WTC11 (cell line): ENCODE measurements at regions not wholly inside any gene's neighbourhood (a gene's known extent, or its start where the extent isn't known, plus 50 kb on each side); places are given as distances from the start of the nearest gene placed in this dataset.

Source experiments
- ATAC-seq: fragments of 200-7000 bp; cut with Tn5 transposase; 2 replicates; pipeline ENCODE4 v1.10.0; 2021; ENCODE audit warnings: mild to moderate bottlenecking, moderate library complexity
- CTCF ChIA-PET: fragments of 300-600 bp; sonication (Branson Sonifier 250); formaldehyde crosslinking; loops from one replicate; lab custom pipeline; 2021; ENCODE audit warnings: antibody characterized with exemption; lab: Charles Lee
- POLR2A ChIA-PET: fragments of 350-600 bp; sonication (Branson Sonifier 250); formaldehyde crosslinking; loops from one replicate; lab custom pipeline; 2021; ENCODE audit warnings: antibody characterized with exemption; lab: Charles Lee
- DNase-seq: peaks from one replicate; pipeline ENCODE4 v3.0.0; 2021; ENCODE audit warnings: low spot score
- H3K27ac Mint-ChIP-seq: 2 replicates; pipeline ENCODE4 v1.8.0; 2021; ENCODE audit warnings: mixed read lengths
- H3K27me3 Mint-ChIP-seq: 2 replicates; pipeline ENCODE4 v1.8.0; 2021; ENCODE audit warnings: low read depth, mild to moderate bottlenecking, moderate library complexity, mixed read lengths
- H3K36me3 Mint-ChIP-seq: 2 replicates; pipeline ENCODE4 v1.8.0; 2021; ENCODE audit warnings: mixed read lengths
- H3K4me1 Mint-ChIP-seq: 2 replicates; pipeline ENCODE4 v1.8.0; 2022; ENCODE audit warnings: mixed read lengths
- H3K4me3 Mint-ChIP-seq: 2 replicates; pipeline ENCODE4 v1.8.0; 2021; ENCODE audit warnings: mild to moderate bottlenecking, moderate library complexity, mixed read lengths
- H3K9me3 Mint-ChIP-seq: 2 replicates; pipeline ENCODE4 v1.8.0; 2021; ENCODE audit warnings: mixed read lengths
- AR ChIP-seq: fragments of 250-450 bp; sonication (Bioruptor Pico); IDR thresholded peaks from 2 replicates; pipeline ENCODE4 v1.9.0; 2021; ENCODE audit warnings: mild to moderate bottlenecking
- ATF6 ChIP-seq: sonication (generic); formaldehyde crosslinking; IDR thresholded peaks from 2 replicates; pipeline ENCODE4 v1.8.1; 2023; ENCODE audit warnings: mild to moderate bottlenecking, missing genetic modification reagents
- CREB1 ChIP-seq: sonication (generic); formaldehyde crosslinking; IDR thresholded peaks from 2 replicates; pipeline ENCODE4 v1.8.0; 2023; ENCODE audit warnings: mild to moderate bottlenecking, missing genetic modification reagents
- EMX1 ChIP-seq: fragments of 250-450 bp; sonication (Bioruptor Pico); IDR thresholded peaks from 2 replicates; pipeline ENCODE4 v1.8.0; 2021; ENCODE audit warnings: mild to moderate bottlenecking
- ERG ChIP-seq: fragments of 250-450 bp; sonication (Bioruptor Pico); IDR thresholded peaks from 2 replicates; pipeline ENCODE4 v1.8.0; 2021; ENCODE audit warnings: mild to moderate bottlenecking
- GABPB1 ChIP-seq: sonication (generic); formaldehyde crosslinking; IDR thresholded peaks from 2 replicates; pipeline ENCODE4 v1.8.1; 2023; ENCODE audit warnings: mild to moderate bottlenecking, missing genetic modification reagents
- HMGXB4 ChIP-seq: sonication (generic); formaldehyde crosslinking; IDR thresholded peaks from 2 replicates; pipeline ENCODE4 v1.8.1; 2023; ENCODE audit warnings: mild to moderate bottlenecking, moderate library complexity, missing genetic modification reagents
- JAZF1 ChIP-seq: fragments of 250-450 bp; sonication (Bioruptor Pico); IDR thresholded peaks from 2 replicates; pipeline ENCODE4 v1.9.0; 2021; ENCODE audit warnings: moderate library complexity, mild to moderate bottlenecking, inconsistent platforms
- JUN ChIP-seq: sonication (generic); formaldehyde crosslinking; IDR thresholded peaks from 2 replicates; pipeline ENCODE4 v1.8.0; 2023; ENCODE audit warnings: mild to moderate bottlenecking, missing genetic modification reagents
- MAX ChIP-seq: sonication (generic); formaldehyde crosslinking; IDR thresholded peaks from 2 replicates; pipeline ENCODE4 v1.8.0; 2022; ENCODE audit warnings: mild to moderate bottlenecking, missing genetic modification reagents
- MLX ChIP-seq: sonication (generic); formaldehyde crosslinking; IDR thresholded peaks from 2 replicates; pipeline ENCODE4 v1.8.1; 2023; ENCODE audit warnings: mild to moderate bottlenecking, missing genetic modification reagents, moderate library complexity
- NFATC4 ChIP-seq: fragments of 250-450 bp; sonication (Bioruptor Pico); IDR thresholded peaks from 2 replicates; pipeline ENCODE4 v1.9.0; 2021; ENCODE audit warnings: mild to moderate bottlenecking
- NFE2L1 ChIP-seq: sonication (generic); formaldehyde crosslinking; IDR thresholded peaks from 2 replicates; pipeline ENCODE4 v1.8.1; 2023; ENCODE audit warnings: missing genetic modification reagents
- NR3C1 ChIP-seq: sonication (generic); formaldehyde crosslinking; conservative IDR thresholded peaks from 2 replicates; pipeline ENCODE4 v1.8.1; 2023; ENCODE audit warnings: low read depth, mild to moderate bottlenecking, missing genetic modification reagents
- RELA ChIP-seq: sonication (generic); formaldehyde crosslinking; IDR thresholded peaks from 2 replicates; pipeline ENCODE4 v1.8.1; 2022; ENCODE audit warnings: missing genetic modification reagents, mild to moderate bottlenecking, borderline replicate concordance
- SP1 ChIP-seq: sonication (generic); formaldehyde crosslinking; conservative IDR thresholded peaks from 2 replicates; pipeline ENCODE4 v1.8.1; 2022; ENCODE audit warnings: missing genetic modification reagents
- STAT6 ChIP-seq: sonication (generic); formaldehyde crosslinking; conservative IDR thresholded peaks from 2 replicates; pipeline ENCODE4 v1.8.1; 2023; ENCODE audit warnings: mild to moderate bottlenecking, low read depth, missing genetic modification reagents, moderate library complexity
- TP53 ChIP-seq: sonication (generic); formaldehyde crosslinking; IDR thresholded peaks from 2 replicates; pipeline ENCODE4 v1.8.1; 2023; ENCODE audit warnings: mild to moderate bottlenecking, missing genetic modification reagents
- USF2 ChIP-seq: sonication (generic); formaldehyde crosslinking; IDR thresholded peaks from 2 replicates; pipeline ENCODE4 v1.8.1; 2023; ENCODE audit warnings: mild to moderate bottlenecking, missing genetic modification reagents, moderate library complexity
- ZNF232 ChIP-seq: sonication (generic); formaldehyde crosslinking; IDR thresholded peaks from 2 replicates; pipeline ENCODE4 v1.8.0; 2022; ENCODE audit warnings: mild to moderate bottlenecking, missing genetic modification reagents

GRCh38 chr11:81987829-81988472 is 745.7 kb downstream of the FAM181B start:
- Mint-ChIP-seq H3K27ac (peak overlapping the region; percentile 27; the same call in 1 of the 2 replicates), H3K27me3 (no peaks in the 10 kb centered on the region), H3K9me3 (peaks cover 63% of the 10 kb centered on the region), H3K4me1 (peaks cover 6% of the 10 kb centered on the region; the same call in 1 of the 2 replicates), H3K4me3 (no peak overlapping the region), H3K36me3 (peaks cover 36% of the 10 kb centered on the region)
- CTCF ChIA-PET, result no interaction called here
- POLR2A ChIA-PET, result no interaction called here
- TF ChIP-seq AR (CRISPR knock-in tag), result no peak
- DNase-seq (no peak), ATAC-seq (no peak)

GRCh38 chr11:81986556-81987161 is 747.0 kb downstream of the FAM181B start:
- H3K27me3 Mint-ChIP-seq, result no peaks in the 10 kb centered on the region
- H3K36me3 Mint-ChIP-seq, result peaks cover 36% of the 10 kb centered on the region
- H3K27ac Mint-ChIP-seq, result no peak overlapping the region
- no peak overlapping the region for H3K4me3 Mint-ChIP-seq
- H3K4me1 Mint-ChIP-seq, result peaks cover 6% of the 10 kb centered on the region; the same call in 1 of the 2 replicates
- H3K9me3 Mint-ChIP-seq, result peaks cover 58% of the 10 kb centered on the region
- TF ChIP-seq EMX1 (CRISPR knock-in tag), result no peak
- TF ChIP-seq NFE2L1 (CRISPR knock-in tag), result no peak
- TF ChIP-seq STAT6 (CRISPR knock-in tag), result no peak
- no peak for TF ChIP-seq CREB1 (CRISPR knock-in tag)
- no peak for TF ChIP-seq ZNF232 (CRISPR knock-in tag)
- TF ChIP-seq NR3C1 (CRISPR knock-in tag), result no peak
- no peak for TF ChIP-seq JUN (CRISPR knock-in tag)
- no peak for TF ChIP-seq MLX (CRISPR knock-in tag)
- TF ChIP-seq ERG (CRISPR knock-in tag), result no peak
- TF ChIP-seq HMGXB4 (CRISPR knock-in tag), result no peak
- no peak for TF ChIP-seq TP53 (CRISPR knock-in tag)
- no peak for TF ChIP-seq GABPB1 (CRISPR knock-in tag)
- no peak for TF ChIP-seq SP1 (CRISPR knock-in tag)
- no peak for TF ChIP-seq USF2 (CRISPR knock-in tag)
- no peak for TF ChIP-seq ATF6 (CRISPR knock-in tag)
- TF ChIP-seq RELA, result no peak
- no peak for TF ChIP-seq NFATC4 (CRISPR knock-in tag)
- TF ChIP-seq MAX (CRISPR knock-in tag), result no peak
- TF ChIP-seq JAZF1 (CRISPR knock-in tag), result no peak
- no peak for DNase-seq
- CTCF ChIA-PET, result no interaction called here
- no peak for ATAC-seq
- POLR2A ChIA-PET, result no interaction called here
